ENCODE measurements at regions not wholly inside any gene's neighbourhood (a gene's known extent, or its start where the extent isn't known, plus 50 kb on each side); places are given as distances from the start of the nearest gene placed in this dataset.

DNA sequence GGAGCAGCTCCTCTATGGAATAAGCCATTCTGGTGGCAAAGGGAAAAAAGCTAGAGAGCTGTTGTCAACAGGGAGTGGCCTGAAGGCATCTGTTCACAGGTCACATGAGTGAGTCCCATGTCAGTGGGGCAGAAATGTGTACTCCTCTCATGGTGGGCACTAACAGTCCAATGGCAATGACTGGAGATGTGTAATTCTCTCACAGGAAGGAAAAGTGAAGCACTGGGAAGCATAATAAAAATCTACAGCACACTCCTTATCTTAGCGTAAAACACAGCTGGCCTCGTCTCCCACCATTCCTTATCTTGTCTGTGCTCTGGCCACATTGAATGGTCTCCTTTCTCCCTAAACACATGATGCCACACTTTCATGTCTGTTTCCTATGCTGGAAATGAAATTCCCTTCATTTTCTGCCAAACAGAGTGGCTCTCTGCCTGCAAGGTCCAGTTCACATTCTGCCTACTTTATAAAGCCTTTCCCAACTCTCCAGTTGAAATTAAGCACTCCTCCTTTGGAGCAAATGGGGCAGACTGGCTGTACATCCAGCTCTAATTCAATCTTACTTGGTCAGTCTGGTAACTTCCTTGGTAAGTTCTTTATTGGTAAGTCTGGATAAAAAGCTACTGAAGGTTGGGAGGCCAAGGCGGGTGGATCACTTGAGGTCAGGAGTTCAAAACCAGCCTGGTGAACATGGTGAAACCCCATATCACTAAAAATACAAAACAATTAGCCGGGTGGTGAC, 139.8 kb downstream of the RPL22L1 start (continued):
- TF ChIP-seq MAFK (IDR thresholded peaks at IDR 0.05; ENCODE audit: low read depth, low read length) = no peak
- TF ChIP-seq HDAC6 (IDR thresholded peaks at IDR 0.05; ENCODE audit: low read depth, low read length) = no peak
- TF ChIP-seq, protein P1, sequence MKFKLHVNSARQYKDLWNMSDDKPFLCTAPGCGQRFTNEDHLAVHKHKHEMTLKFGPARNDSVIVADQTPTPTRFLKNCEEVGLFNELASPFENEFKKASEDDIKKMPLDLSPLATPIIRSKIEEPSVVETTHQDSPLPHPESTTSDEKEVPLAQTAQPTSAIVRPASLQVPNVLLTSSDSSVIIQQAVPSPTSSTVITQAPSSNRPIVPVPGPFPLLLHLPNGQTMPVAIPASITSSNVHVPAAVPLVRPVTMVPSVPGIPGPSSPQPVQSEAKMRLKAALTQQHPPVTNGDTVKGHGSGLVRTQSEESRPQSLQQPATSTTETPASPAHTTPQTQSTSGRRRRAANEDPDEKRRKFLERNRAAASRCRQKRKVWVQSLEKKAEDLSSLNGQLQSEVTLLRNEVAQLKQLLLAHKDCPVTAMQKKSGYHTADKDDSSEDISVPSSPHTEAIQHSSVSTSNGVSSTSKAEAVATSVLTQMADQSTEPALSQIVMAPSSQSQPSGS (IDR thresholded peaks at IDR 0.05; ENCODE audit: low read length) = no peak
- TF ChIP-seq EP300 (IDR thresholded peaks at IDR 0.05; ENCODE audit: borderline replicate concordance in 1 of 2, low read depth in 2 of 2, low read length in 2 of 2) = no peak
- no peak for TF ChIP-seq CBX5 (IDR thresholded peaks at IDR 0.05; ENCODE audit: low read depth, low read length)
- TF ChIP-seq, protein P2, sequence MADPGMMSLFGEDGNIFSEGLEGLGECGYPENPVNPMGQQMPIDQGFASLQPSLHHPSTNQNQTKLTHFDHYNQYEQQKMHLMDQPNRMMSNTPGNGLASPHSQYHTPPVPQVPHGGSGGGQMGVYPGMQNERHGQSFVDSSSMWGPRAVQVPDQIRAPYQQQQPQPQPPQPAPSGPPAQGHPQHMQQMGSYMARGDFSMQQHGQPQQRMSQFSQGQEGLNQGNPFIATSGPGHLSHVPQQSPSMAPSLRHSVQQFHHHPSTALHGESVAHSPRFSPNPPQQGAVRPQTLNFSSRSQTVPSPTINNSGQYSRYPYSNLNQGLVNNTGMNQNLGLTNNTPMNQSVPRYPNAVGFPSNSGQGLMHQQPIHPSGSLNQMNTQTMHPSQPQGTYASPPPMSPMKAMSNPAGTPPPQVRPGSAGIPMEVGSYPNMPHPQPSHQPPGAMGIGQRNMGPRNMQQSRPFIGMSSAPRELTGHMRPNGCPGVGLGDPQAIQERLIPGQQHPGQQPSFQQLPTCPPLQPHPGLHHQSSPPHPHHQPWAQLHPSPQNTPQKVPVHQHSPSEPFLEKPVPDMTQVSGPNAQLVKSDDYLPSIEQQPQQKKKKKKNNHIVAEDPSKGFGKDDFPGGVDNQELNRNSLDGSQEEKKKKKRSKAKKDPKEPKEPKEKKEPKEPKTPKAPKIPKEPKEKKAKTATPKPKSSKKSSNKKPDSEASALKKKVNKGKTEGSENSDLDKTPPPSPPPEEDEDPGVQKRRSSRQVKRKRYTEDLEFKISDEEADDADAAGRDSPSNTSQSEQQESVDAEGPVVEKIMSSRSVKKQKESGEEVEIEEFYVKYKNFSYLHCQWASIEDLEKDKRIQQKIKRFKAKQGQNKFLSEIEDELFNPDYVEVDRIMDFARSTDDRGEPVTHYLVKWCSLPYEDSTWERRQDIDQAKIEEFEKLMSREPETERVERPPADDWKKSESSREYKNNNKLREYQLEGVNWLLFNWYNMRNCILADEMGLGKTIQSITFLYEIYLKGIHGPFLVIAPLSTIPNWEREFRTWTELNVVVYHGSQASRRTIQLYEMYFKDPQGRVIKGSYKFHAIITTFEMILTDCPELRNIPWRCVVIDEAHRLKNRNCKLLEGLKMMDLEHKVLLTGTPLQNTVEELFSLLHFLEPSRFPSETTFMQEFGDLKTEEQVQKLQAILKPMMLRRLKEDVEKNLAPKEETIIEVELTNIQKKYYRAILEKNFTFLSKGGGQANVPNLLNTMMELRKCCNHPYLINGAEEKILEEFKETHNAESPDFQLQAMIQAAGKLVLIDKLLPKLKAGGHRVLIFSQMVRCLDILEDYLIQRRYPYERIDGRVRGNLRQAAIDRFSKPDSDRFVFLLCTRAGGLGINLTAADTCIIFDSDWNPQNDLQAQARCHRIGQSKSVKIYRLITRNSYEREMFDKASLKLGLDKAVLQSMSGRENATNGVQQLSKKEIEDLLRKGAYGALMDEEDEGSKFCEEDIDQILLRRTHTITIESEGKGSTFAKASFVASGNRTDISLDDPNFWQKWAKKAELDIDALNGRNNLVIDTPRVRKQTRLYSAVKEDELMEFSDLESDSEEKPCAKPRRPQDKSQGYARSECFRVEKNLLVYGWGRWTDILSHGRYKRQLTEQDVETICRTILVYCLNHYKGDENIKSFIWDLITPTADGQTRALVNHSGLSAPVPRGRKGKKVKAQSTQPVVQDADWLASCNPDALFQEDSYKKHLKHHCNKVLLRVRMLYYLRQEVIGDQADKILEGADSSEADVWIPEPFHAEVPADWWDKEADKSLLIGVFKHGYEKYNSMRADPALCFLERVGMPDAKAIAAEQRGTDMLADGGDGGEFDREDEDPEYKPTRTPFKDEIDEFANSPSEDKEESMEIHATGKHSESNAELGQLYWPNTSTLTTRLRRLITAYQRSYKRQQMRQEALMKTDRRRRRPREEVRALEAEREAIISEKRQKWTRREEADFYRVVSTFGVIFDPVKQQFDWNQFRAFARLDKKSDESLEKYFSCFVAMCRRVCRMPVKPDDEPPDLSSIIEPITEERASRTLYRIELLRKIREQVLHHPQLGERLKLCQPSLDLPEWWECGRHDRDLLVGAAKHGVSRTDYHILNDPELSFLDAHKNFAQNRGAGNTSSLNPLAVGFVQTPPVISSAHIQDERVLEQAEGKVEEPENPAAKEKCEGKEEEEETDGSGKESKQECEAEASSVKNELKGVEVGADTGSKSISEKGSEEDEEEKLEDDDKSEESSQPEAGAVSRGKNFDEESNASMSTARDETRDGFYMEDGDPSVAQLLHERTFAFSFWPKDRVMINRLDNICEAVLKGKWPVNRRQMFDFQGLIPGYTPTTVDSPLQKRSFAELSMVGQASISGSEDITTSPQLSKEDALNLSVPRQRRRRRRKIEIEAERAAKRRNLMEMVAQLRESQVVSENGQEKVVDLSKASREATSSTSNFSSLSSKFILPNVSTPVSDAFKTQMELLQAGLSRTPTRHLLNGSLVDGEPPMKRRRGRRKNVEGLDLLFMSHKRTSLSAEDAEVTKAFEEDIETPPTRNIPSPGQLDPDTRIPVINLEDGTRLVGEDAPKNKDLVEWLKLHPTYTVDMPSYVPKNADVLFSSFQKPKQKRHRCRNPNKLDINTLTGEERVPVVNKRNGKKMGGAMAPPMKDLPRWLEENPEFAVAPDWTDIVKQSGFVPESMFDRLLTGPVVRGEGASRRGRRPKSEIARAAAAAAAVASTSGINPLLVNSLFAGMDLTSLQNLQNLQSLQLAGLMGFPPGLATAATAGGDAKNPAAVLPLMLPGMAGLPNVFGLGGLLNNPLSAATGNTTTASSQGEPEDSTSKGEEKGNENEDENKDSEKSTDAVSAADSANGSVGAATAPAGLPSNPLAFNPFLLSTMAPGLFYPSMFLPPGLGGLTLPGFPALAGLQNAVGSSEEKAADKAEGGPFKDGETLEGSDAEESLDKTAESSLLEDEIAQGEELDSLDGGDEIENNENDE (IDR thresholded peaks at IDR 0.05; ENCODE audit: insufficient replicate concordance, low read length) = no peak
- TF ChIP-seq TAF1 (IDR thresholded peaks at IDR 0.05; ENCODE audit: low read depth, low read length) = no peak
